GM12874 (cell line): ENCODE measurements at regions not wholly inside any gene's neighbourhood (a gene's known extent, or its start where the extent isn't known, plus 50 kb on each side); places are given as distances from the start of the nearest gene placed in this dataset.

Experiments used
- TF ChIP-seq, protein P1 (sequence below): IDR thresholded peaks from 2 replicates; pipeline ENCODE4 v1.5.1; 2011; ENCODE audit warnings: low read depth, mild to moderate bottlenecking, control low read depth, low read length, moderate library complexity; ENCODE audit not compliant: insufficient read depth

- TF ChIP-seq, protein P1, sequence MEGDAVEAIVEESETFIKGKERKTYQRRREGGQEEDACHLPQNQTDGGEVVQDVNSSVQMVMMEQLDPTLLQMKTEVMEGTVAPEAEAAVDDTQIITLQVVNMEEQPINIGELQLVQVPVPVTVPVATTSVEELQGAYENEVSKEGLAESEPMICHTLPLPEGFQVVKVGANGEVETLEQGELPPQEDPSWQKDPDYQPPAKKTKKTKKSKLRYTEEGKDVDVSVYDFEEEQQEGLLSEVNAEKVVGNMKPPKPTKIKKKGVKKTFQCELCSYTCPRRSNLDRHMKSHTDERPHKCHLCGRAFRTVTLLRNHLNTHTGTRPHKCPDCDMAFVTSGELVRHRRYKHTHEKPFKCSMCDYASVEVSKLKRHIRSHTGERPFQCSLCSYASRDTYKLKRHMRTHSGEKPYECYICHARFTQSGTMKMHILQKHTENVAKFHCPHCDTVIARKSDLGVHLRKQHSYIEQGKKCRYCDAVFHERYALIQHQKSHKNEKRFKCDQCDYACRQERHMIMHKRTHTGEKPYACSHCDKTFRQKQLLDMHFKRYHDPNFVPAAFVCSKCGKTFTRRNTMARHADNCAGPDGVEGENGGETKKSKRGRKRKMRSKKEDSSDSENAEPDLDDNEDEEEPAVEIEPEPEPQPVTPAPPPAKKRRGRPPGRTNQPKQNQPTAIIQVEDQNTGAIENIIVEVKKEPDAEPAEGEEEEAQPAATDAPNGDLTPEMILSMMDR, result no peak
Measured at GRCh38 chr4:38320343-38320695, 343.7 kb upstream of the KLF3 start.

- TF ChIP-seq, protein P1, result no peak
Measured at GRCh38 chr4:38320833-38321232, 343.2 kb upstream of the KLF3 start.

DNA sequence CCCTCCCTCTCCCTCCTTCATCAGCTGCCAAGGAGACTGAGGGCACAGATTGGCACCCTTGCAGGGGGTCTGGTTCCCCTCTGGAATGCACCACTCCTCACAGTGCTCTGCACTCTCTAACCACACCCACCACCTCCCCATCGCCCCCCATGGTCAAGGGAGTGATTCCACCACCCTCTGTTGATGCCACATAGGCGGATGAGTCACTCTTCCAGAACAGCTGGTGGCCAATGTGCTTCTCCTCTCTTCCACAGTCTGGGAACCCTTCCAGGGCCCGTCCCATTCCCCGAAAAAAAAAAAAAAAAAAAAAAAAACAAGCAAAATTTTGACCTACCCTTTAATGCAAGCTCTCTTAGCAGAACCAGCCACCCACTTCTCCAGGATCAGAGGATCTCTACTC, 341.3 kb upstream of the KLF3 start:
- TF ChIP-seq, protein P1, result no peak

- TF ChIP-seq, protein P1, result no peak
Measured at GRCh38 chr4:38323141-38323641, 340.8 kb upstream of the KLF3 start.

DNA sequence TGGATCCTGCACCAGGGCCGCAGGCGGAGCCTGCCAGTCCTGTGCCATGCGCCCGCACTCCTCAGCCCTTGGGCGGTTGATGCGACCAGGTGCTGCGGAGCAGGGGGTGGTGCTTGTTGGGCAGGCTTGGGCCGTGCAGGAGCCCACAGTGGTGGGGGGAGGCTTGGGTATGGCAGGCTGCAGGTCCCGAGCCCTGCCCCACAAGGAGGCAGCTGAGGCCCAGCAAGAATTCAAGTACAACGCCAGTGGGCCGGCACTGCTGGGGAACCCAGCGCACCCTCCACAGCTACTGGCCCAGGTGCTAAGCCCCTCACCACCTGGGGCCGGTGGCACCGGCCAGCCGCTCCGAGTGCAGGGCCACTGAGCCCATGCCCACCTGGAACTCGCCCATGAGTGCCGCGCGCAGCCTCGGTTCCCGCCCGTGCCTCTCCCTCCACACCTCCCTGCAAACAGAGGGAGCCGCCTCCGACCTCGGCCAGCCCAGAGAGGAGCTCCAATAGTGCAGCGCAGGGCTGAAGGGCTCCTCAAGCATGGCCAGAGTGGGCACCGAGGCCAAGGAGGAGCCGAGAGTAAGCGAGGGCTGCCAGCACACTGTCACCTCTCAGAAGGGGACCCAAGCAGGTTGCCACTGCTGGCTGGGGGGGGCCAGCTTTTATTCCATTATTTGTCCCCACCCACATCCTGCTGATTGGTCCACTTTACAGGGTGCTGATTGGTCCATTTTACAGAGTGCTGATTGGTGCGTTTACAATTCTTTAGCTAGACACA, 339.0 kb upstream of the KLF3 start:
- TF ChIP-seq, protein P1, result no peak

DNA sequence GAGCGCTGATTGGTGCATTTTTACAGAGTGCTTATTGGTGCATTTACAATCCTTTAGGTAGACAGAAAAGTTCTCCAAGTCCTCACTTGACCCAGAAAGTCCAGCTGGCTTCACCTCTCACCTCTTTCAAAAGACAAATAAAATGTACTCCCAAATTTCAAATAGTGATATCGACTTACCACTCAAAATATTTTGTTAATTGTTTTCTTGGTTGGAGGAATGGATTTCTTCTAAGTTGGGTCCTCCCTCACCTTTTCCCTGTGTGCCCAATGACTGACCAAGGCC, 338.4 kb upstream of the KLF3 start:
- TF ChIP-seq, protein P1, result no peak

DNA sequence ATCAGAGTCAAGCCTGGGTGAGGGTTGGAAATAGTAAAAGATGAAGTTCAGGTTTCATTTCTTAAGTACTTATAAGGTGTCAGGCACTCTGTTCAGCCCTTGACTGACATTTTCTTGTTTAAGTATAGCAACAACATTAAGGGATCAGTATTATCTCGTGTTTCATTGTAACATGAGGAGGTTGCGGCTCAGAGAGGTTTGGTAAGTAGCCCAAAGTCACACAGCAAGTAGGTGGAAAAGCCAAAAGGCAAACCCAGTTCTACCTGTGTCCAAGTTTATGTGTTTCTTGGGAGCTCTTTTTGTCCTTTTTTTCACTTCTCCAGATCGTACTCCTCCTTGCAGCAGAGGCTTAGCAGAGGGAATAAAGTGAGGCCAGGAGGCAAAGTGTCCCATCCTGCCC, 337.5 kb upstream of the KLF3 start:
- TF ChIP-seq, protein P1, result no peak
